GM12891 (cell line): ENCODE measurements at regions not wholly inside any gene's neighbourhood (a gene's known extent, or its start where the extent isn't known, plus 50 kb on each side); places are given as distances from the start of the nearest gene placed in this dataset.

Experiments
- PAX5 ChIP-seq: IDR thresholded peaks from 2 replicates; pipeline ENCODE4 v1.6.1; 2011; ENCODE audit warnings: low read length, moderate library complexity, mild to moderate bottlenecking; ENCODE audit not compliant: insufficient read depth, severe bottlenecking
- POLR2A ChIP-seq: IDR thresholded peaks from 2 replicates; pipeline ENCODE4 v1.6.1; 2011; ENCODE audit warnings: low read depth, low read length, control low read depth
- POLR2AphosphoS5 ChIP-seq: IDR thresholded peaks from 2 replicates; pipeline ENCODE4 v1.6.1; 2011; ENCODE audit warnings: low read depth, low read length, control low read depth
- TAF1 ChIP-seq: IDR thresholded peaks from 2 replicates; pipeline ENCODE4 v1.6.1; 2011; ENCODE audit warnings: low read depth, low read length, control low read depth

DNA sequence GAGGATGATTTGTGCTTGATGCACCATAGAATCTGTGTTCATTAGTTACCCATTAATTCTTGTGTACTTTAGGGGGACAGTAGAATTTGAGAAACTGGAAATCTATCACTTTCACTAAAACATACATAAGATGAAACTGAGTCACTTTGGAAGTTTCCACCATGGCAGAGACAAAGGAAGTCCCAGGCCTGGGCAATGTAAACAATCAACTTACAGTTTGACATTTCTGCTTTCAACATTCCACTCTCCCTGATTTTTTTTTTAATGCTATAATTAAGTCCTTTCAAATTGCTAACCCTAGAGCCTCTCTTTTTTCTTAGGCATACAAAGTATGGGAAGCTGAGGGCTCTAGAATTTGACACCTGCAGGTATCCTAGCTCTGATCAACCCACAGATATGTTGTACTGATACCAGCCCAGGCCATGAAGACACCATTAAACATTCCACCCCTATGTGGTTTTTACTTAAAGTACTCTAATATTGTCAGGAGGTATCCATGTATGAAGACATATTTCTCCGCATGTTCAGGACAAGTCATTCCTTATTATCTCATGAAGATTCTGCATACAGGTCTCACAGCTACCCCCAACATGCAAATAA lies 88.5 kb upstream of the GLS start:
- TF ChIP-seq POLR2A (no peak), TAF1 (no peak), POLR2AphosphoS5 (no peak), PAX5 (no peak)
